ENCODE measurements at regions not wholly inside any gene's neighbourhood (a gene's known extent, or its start where the extent isn't known, plus 50 kb on each side); places are given as distances from the start of the nearest gene placed in this dataset.

- TF ChIP-seq CTCF (IDR thresholded peaks at IDR 0.05) (no peak), EP300 (IDR thresholded peaks at IDR 0.05) (no peak), POLR2A (IDR thresholded peaks at IDR 0.05) (no peak)
Observed at GRCh38 chr2:190802129-190802528, 78.5 kb upstream of the GLS start.
